ENCODE measurements at regions not wholly inside any gene's neighbourhood (a gene's known extent, or its start where the extent isn't known, plus 50 kb on each side); places are given as distances from the start of the nearest gene placed in this dataset.

DNA sequence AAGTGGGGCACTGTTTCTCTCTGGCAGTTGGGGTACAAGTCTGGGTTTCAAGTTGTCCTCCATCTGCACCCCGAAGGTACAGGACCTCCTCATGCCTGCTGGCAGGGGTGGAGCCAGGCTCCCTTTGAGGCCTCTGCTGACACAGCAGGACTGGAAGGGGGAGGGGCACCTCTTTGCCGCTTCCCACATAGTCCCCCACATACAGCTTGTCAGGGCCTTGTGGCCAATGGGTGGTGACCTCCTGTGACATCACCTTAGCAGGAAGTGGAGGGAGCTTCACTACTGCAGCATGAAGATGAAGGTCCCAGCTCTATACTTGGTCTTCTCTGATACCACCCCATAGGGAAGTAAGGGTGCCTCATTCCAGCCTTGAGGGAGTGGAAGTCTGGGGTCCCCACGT lies 167.8 kb downstream of the RAMP3 start:
- no peak overlapping the region for H3K56ac ChIP-seq (ENCODE audit: extremely low read depth, insufficient read depth, low read length)
- no peak overlapping the region for H4K91ac ChIP-seq (ENCODE audit: insufficient read depth, low read depth, low read length)
- H3K27ac ChIP-seq (ENCODE audit: insufficient read depth, low read length), result no peak overlapping the region
- H3K79me1 ChIP-seq (ENCODE audit: low read depth in 1 of 2, low read length in 2 of 2), result no peaks in the 10 kb centered on the region
- no peak overlapping the region for H2BK20ac ChIP-seq (ENCODE audit: low read depth, low read length)
- dilution Hi-C loops (cut with HindIII; ENCODE audit: low sequenced_read_pairs, unreplicated experiment) (no loop called here), intact Hi-C loops (cut with micrococcal nuclease) (no loop called here), in situ Hi-C loops (cut with MboI; ENCODE audit: low sequenced_read_pairs) (no loop called here)
- DNase-seq (no peak), ATAC-seq (ENCODE audit: low read depth) (no peak)
- TF ChIP-seq RFX5 (IDR thresholded peaks at IDR 0.05; ENCODE audit: low read depth, low read length), result no peak
- TF ChIP-seq MAZ (IDR thresholded peaks at IDR 0.05; ENCODE audit: borderline replicate concordance, low read depth, low read length), result no peak
- TF ChIP-seq MAFK (IDR thresholded peaks at IDR 0.05; ENCODE audit: low read depth, low read length), result no peak
- no peak for TF ChIP-seq NFE2L2 (IDR thresholded peaks at IDR 0.05; ENCODE audit: low read depth, low read length)
- no peak for TF ChIP-seq SMC3 (IDR thresholded peaks at IDR 0.05; ENCODE audit: low read depth, low read length)
- TF ChIP-seq CEBPB (IDR thresholded peaks at IDR 0.05; ENCODE audit: low read depth, low read length), result no peak
- TF ChIP-seq, protein P1, sequence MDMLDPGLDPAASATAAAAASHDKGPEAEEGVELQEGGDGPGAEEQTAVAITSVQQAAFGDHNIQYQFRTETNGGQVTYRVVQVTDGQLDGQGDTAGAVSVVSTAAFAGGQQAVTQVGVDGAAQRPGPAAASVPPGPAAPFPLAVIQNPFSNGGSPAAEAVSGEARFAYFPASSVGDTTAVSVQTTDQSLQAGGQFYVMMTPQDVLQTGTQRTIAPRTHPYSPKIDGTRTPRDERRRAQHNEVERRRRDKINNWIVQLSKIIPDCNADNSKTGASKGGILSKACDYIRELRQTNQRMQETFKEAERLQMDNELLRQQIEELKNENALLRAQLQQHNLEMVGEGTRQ (IDR thresholded peaks at IDR 0.05; ENCODE audit: low read depth, low read length), result no peak
- TF ChIP-seq CHD1 (IDR thresholded peaks at IDR 0.05; ENCODE audit: low read depth, low read length), result no peak
- no peak for TF ChIP-seq FOS (IDR thresholded peaks at IDR 0.05; ENCODE audit: low read depth, low read length)
- H2AK9ac ChIP-seq (replicated peaks; ENCODE audit: low read depth, low read length, poor library complexity), result no peak overlapping the region
- no CpG with 5 or more reads among the region's 3 CpGs for WGBS, 2 experiments (ENCODE audit: extremely low coverage in 2 of 2, insufficient read length in 1 of 2)
- ChIA-PET CTCF (no interaction called here), POLR2A (ENCODE audit: unreplicated experiment) (no interaction called here)
- no peak overlapping the region for H2BK15ac ChIP-seq (ENCODE audit: low read depth, low read length)
- no peak overlapping the region for H3K23ac ChIP-seq (ENCODE audit: low read depth, low read length)
- no peaks in the 10 kb centered on the region for H3K36me3 ChIP-seq (ENCODE audit: control insufficient read depth, insufficient read depth, low read length)
- no peak overlapping the region for H2BK5ac ChIP-seq (ENCODE audit: low read depth, low read length, poor library complexity, severe bottlenecking)
- H2AK5ac ChIP-seq (ENCODE audit: low read depth, low read length), result no peak overlapping the region
- no peak overlapping the region for H2AFZ ChIP-seq (replicated peaks; ENCODE audit: low read length, poor library complexity)
- H4K8ac ChIP-seq (ENCODE audit: low read depth in 2 of 2, low read length in 2 of 2), result no peak overlapping the region
- no peaks in the 10 kb centered on the region for H3K4me1 ChIP-seq (ENCODE audit: control insufficient read depth, insufficient read depth, low read length)
- no peak overlapping the region for H3K14ac ChIP-seq (replicated peaks; ENCODE audit: low read depth, low read length)
- no peaks in the 10 kb centered on the region for H3K9me1 ChIP-seq (ENCODE audit: insufficient read depth, low read length)
- H3K4me3 ChIP-seq (ENCODE audit: insufficient read depth, low read depth, low read length), result no peak overlapping the region
- H3K18ac ChIP-seq (ENCODE audit: low read depth, low read length), result no peak overlapping the region
- no peaks in the 10 kb centered on the region for H3K27me3 ChIP-seq (ENCODE audit: control insufficient read depth, insufficient read depth, low read length)
- H3K4me2 ChIP-seq (ENCODE audit: low read depth, low read length), result no peak overlapping the region
- no peak overlapping the region for H3K9ac ChIP-seq (ENCODE audit: low read depth, low read length)
- no TSS peak for BruUV-seq (replicated peaks)
- H2BK120ac ChIP-seq (ENCODE audit: low read depth, low read length), result no peak overlapping the region
- H3K4ac ChIP-seq (ENCODE audit: low read depth, low read length), result no peak overlapping the region
- H4K20me1 ChIP-seq (ENCODE audit: insufficient read depth, low read length), result no peaks in the 10 kb centered on the region
- H4K5ac ChIP-seq (ENCODE audit: low read depth, low read length), result no peak overlapping the region
- H3K9me3 ChIP-seq (ENCODE audit: control insufficient read depth, insufficient read depth, low read length), result no peaks in the 10 kb centered on the region
